Lower leg skin (tissue), 3 donors: ENCODE measurements at regions not wholly inside any gene's neighbourhood (a gene's known extent, or its start where the extent isn't known, plus 50 kb on each side); places are given as distances from the start of the nearest gene placed in this dataset.

ENCODE experiments used
- CTCF ChIP-seq, 3 donors: fragments of 450-650 bp; IDR thresholded peaks; one replicate each; pipeline ENCODE4 v1.5.1; 2016; ENCODE audit warnings: antibody characterized with exemption in 3 of 3, mild to moderate bottlenecking in 3 of 3, moderate library complexity in 2 of 3
- POLR2A ChIP-seq, 2 donors: fragments of 450-650 bp; IDR thresholded peaks; one replicate each; pipeline ENCODE4 v1.6.1; 2016 to 2017; ENCODE audit warnings: antibody characterized with exemption in 2 of 2, mild to moderate bottlenecking in 1 of 2, moderate library complexity in 1 of 2

GRCh38 chr19:56969759-56970178 lies 129.2 kb upstream of the PEG3 start:
- TF ChIP-seq CTCF (IDR thresholded peaks at IDR 0.05) (no peak), POLR2A (IDR thresholded peaks at IDR 0.05) (no peak)
